Glutamatergic neuron (in vitro differentiated cells): ENCODE measurements at regions not wholly inside any gene's neighbourhood (a gene's known extent, or its start where the extent isn't known, plus 50 kb on each side); places are given as distances from the start of the nearest gene placed in this dataset.
A peak's percentile ranks its signal among the peaks of the same experiment; 100 is the strongest.

Experiments
- DNase-seq: peaks from one replicate; pipeline ENCODE4 v3.0.0; 2022
- H3K27ac Mint-ChIP-seq: one replicate; pipeline ENCODE4 v1.8.0; 2020; ENCODE audit warnings: mild to moderate bottlenecking, mixed read lengths, inconsistent platforms; ENCODE audit not compliant: unreplicated experiment
- H3K27me3 Mint-ChIP-seq: one replicate; pipeline ENCODE4 v1.8.0; 2020; ENCODE audit warnings: mild to moderate bottlenecking, moderate library complexity, mixed read lengths, inconsistent platforms; ENCODE audit not compliant: unreplicated experiment
- H3K36me3 Mint-ChIP-seq: one replicate; pipeline ENCODE4 v1.8.0; 2020; ENCODE audit warnings: mild to moderate bottlenecking, mixed read lengths, inconsistent platforms; ENCODE audit not compliant: unreplicated experiment
- H3K4me1 Mint-ChIP-seq: one replicate; pipeline ENCODE4 v1.8.0; 2020; ENCODE audit warnings: mild to moderate bottlenecking, low read depth, mixed read lengths, inconsistent platforms; ENCODE audit not compliant: unreplicated experiment
- H3K4me3 Mint-ChIP-seq: one replicate; pipeline ENCODE4 v1.8.0; 2020; ENCODE audit warnings: mild to moderate bottlenecking, mixed read lengths, inconsistent platforms; ENCODE audit not compliant: unreplicated experiment
- H3K9me3 Mint-ChIP-seq: one replicate; pipeline ENCODE4 v1.8.0; 2020; ENCODE audit warnings: mild to moderate bottlenecking, moderate library complexity, mixed read lengths, inconsistent platforms; ENCODE audit not compliant: unreplicated experiment
- TF ChIP-seq, protein P1 (sequence below): fragments of 200-600 bp; sonication (generic); IDR thresholded peaks from one replicate; pipeline ENCODE4 v1.5.0; 2021; ENCODE audit not compliant: partially characterized antibody, unreplicated experiment

GRCh38 chr12:11576104-11576503, 73.4 kb upstream of the ETV6 start:
- Mint-ChIP-seq H3K27ac (no peak overlapping the region), H3K4me1 (no peaks in the 10 kb centered on the region), H3K27me3 (peaks cover 2% of the 10 kb centered on the region), H3K4me3 (no peak overlapping the region), H3K9me3 (peaks cover 1% of the 10 kb centered on the region), H3K36me3 (peaks cover 4% of the 10 kb centered on the region)
- no peak for DNase-seq
- TF ChIP-seq, protein P1, sequence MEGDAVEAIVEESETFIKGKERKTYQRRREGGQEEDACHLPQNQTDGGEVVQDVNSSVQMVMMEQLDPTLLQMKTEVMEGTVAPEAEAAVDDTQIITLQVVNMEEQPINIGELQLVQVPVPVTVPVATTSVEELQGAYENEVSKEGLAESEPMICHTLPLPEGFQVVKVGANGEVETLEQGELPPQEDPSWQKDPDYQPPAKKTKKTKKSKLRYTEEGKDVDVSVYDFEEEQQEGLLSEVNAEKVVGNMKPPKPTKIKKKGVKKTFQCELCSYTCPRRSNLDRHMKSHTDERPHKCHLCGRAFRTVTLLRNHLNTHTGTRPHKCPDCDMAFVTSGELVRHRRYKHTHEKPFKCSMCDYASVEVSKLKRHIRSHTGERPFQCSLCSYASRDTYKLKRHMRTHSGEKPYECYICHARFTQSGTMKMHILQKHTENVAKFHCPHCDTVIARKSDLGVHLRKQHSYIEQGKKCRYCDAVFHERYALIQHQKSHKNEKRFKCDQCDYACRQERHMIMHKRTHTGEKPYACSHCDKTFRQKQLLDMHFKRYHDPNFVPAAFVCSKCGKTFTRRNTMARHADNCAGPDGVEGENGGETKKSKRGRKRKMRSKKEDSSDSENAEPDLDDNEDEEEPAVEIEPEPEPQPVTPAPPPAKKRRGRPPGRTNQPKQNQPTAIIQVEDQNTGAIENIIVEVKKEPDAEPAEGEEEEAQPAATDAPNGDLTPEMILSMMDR: no peak

DNA sequence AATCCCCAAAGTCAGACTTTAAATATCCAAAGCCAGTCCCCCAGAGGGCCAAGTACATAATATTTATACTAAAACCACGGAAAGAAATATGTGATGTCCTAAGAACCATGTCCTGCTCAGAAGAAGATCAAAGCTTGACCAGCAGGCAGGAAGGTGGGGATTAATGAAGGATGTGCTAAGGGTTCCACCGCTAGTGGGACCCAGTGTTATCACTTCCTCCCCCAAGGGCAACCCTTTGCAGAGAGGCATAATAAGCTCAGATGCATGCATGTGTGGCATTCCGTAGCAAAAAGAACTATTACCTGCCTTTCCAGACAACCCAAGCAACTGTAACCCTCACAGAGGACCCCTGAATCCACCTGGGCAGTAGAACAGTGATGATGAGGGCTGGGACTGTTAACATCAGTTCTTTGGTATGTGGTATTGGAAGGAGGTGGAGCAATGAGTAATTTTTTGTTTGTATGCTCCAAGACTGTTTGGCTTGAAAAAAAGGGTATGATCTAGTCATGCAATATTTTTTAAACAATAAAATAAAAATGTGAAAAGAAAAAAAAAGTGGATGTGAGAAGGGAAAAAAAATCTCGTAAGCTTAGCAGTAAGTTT, 71.7 kb upstream of the ETV6 start:
- Mint-ChIP-seq H3K4me1 (no peaks in the 10 kb centered on the region), H3K9me3 (peaks cover 1% of the 10 kb centered on the region), H3K27ac (no peak overlapping the region), H3K36me3 (peaks cover 4% of the 10 kb centered on the region), H3K4me3 (no peak overlapping the region), H3K27me3 (peaks cover 2% of the 10 kb centered on the region)
- no peak for DNase-seq
- TF ChIP-seq, protein P1: no peak

DNA sequence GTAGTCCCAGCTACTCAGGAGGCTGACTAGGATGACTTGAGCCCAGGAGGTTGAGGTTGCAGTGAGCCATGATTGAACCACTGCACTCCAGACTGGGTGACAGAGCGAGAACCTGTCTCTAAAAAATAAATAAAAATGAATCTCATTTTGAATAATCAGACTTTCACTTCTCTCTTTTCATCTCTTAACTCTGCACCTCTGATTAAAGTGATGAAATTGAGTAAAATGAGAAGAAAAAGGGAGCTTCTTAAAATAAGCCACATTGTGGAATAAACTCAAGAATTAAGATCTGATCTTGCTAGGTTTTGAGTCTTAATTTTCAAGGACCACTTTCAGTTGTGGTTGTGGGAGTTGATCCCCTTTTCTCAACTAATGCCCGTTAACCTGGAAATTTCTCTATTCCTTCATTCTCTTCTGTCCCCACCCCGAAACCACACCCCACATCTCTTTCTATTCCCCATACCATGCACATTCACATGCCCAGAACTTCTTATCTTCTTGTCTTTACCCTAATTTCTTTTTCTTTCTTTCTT, 70.9 kb upstream of the ETV6 start:
- Mint-ChIP-seq H3K4me1 (no peaks in the 10 kb centered on the region), H3K9me3 (peaks cover 1% of the 10 kb centered on the region), H3K27me3 (peaks cover 2% of the 10 kb centered on the region), H3K36me3 (peaks cover 4% of the 10 kb centered on the region), H3K27ac (no peak overlapping the region), H3K4me3 (no peak overlapping the region)
- no peak for DNase-seq
- TF ChIP-seq, protein P1: no peak

DNA sequence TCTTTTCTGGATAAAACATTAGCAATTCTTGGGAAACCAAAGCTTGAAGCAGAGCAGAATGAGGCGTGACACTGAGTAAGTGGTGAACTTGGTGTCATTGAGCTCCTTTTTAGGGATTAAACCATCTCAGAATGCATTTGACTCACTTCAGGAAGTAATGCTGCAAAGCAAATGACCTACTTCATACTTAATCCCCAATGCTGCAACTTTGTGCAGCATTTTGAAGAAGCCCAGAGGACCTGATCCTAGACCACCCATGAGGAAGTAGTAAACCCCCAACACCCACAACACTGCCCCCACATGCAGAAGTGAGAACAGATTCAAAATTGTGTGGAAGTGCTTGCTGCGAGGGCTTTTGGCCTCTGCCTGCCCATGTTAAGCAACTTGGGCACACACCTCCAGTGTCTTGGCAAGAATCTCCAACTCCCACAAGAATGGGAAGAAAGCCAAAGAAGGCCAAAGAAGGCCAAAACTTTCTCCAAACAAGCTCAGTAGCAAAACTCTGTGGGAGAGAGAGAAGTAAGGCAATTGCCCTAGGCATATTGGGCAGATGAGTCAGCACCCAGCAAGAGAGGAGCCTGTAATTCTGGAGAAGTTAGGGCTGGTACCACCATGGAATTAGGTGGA, 69.2 kb upstream of the ETV6 start:
- Mint-ChIP-seq H3K27ac (no peak overlapping the region), H3K27me3 (peaks cover 2% of the 10 kb centered on the region), H3K36me3 (no peaks in the 10 kb centered on the region), H3K9me3 (no peaks in the 10 kb centered on the region), H3K4me1 (peaks cover 1% of the 10 kb centered on the region), H3K4me3 (no peak overlapping the region)
- TF ChIP-seq, protein P1: no peak
- DNase-seq: no peak

DNA sequence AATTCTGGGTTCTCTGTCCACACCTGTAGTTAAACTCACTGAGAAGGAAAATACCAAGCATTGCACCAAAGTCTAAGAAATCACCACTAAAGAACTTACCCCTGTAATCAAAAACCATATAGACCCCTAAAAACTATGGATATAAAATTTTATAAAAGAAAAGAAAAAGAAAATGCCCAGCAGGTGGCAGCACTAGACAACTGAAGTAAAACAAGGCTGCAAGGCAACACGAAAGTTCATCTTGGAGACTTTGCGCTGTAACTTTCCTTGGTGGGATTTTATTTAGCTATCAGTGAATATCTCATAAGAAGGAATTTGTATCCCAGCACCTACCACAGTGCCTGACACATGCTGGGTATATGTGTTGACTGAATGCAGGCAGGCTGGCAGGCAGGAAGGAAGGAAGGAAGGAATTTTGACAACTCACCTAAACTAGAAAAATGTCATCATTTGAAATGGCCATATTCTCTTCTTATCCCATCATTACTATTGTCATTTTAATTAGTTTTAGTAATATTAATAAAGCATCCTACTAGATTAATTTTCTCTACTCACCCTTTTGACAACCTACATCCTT, 68.2 kb upstream of the ETV6 start:
- peak; percentile 35 for DNase-seq
- peaks cover 2% of the 10 kb centered on the region for H3K27me3 Mint-ChIP-seq
- peaks cover 1% of the 10 kb centered on the region for H3K4me1 Mint-ChIP-seq
- H3K36me3 Mint-ChIP-seq: no peaks in the 10 kb centered on the region
- H3K9me3 Mint-ChIP-seq: no peaks in the 10 kb centered on the region
- TF ChIP-seq, protein P1: peak; percentile 93
- no peak overlapping the region for H3K4me3 Mint-ChIP-seq
- no peak overlapping the region for H3K27ac Mint-ChIP-seq
